ENCODE measurements at regions not wholly inside any gene's neighbourhood (a gene's known extent, or its start where the extent isn't known, plus 50 kb on each side); places are given as distances from the start of the nearest gene placed in this dataset.
"Not testable (repeated sequence)": the region's sequence is repeated elsewhere in the genome, so short reads cannot be mapped to it uniquely, and the experiment has no call there.

DNA sequence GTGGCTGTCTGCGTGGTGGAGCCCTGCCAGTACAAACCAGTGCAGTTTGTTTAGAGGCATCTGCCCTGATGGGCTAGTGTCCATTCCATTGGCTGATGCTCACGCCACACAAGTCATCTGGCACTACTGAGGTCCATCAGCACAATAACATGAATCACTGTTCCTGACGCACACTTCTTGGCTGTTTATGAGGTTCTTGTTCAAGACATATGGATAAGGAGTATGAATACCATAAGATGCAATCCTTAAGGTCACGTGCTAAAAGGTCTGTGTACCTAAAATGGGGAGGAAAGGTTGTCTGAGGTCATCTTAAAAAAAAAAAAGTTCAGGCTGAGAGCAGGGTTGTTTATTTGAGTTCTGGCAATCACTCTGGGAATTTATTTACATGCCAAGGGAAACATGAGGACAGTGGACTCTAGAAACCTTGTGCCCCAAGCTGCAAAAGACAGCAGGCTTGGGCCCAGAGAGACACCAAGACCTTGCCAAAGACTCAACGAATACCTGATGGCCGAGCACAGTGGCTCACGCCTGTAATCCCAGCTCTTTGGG lies 54.1 kb upstream of the SHLD1 start:
- DNase-seq: no peak

- DNase-seq: peak; percentile 35
Measured at GRCh38 chr20:5691918-5692618, 58.1 kb upstream of the SHLD1 start.

DNA sequence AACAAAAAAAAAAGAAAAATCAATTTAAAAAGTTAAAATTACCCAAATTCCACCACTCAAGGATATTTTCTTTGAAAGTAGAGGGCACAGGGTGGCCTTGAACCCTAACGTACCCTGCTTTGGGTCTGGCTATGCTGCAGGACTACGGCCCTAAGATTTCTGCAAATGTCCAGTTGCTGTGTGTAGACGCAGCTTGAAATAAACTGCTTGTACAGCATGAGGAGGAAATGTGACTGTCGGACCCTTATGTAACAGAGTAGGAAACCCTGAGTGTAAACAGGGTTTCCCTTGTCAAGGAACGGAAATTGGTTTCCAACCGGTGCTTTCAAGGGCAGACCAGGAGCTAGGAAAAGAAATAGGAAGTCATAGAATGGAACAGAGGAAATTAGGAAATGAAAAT lies 60.7 kb upstream of the SHLD1 start:
- DNase-seq: no peak

- DNase-seq: no peak
Measured at GRCh38 chr20:5688431-5688972, 61.7 kb upstream of the SHLD1 start.

DNA sequence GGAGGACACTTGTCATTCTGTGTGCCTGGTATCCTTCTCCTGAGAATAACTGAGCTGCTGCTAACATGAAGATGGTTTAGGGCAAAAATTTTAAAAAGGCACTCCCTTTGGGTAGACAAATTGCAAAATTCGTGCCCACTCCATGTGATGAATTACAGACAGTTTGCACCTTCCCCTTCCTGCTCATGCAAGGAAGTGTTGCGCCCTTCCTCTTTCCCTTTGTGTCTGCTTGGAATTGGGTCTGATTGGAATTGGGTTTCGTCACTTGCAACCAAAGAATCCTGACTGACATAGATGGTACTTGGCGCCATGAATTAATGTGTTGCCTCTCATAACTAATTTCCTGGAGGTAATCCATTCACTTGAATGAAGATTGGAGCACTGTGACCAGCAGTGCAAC lies 62.3 kb upstream of the SHLD1 start:
- no peak for DNase-seq

GRCh38 chr20:5686384-5687105 lies 63.7 kb upstream of the SHLD1 start:
- no peak for DNase-seq

- DNase-seq: not testable (repeated sequence)
Measured at GRCh38 chr20:5682556-5682955, 67.6 kb upstream of the SHLD1 start.

GRCh38 chr20:5680192-5680591 lies 69.4 kb upstream of the GPCPD1 start:
- no peak for DNase-seq

DNA sequence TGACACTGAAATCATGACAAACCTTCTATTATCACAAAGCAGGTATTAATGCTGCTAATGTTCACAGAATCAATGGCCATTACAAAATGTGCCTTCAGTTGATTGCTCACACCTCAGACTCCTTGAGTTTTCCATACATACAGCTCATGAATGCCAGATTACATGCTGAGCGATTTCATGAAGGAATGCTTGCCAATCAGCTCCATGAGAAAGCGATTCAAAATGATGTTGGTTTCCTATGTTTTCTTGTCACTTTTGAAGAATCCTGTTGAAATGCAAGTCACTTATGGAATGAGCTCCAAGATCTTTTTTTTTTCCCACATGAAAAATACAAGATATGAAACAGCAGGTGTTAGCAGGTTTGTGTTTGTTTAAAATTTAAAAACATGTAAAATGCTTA lies 68.0 kb upstream of the GPCPD1 start:
- no peak for DNase-seq

- not testable (repeated sequence) for DNase-seq
Measured at GRCh38 chr20:5677944-5678343, 67.1 kb upstream of the GPCPD1 start.

DNA sequence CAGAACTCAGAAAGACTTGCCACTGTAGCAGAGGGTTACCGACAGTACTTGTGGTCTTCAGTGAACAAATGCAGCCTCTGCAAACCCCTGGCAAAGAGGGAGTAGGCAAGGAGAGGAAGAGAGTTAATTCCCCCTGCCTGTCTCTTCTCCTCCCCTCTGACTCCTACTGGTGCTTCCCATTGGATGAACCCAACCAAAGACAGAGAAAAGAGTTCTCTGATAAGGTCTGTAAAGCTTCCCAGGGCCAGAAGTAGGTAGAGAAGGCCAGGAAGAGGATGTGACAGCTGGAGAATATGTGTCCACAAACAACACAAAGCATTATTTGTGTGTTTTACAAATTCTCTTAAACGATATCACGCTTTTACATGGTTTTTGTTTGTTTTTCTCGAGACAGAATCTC lies 66.6 kb upstream of the GPCPD1 start:
- DNase-seq: no peak

GRCh38 chr20:5675103-5676091 lies 64.6 kb upstream of the GPCPD1 start:
- DNase-seq: no peak

DNA sequence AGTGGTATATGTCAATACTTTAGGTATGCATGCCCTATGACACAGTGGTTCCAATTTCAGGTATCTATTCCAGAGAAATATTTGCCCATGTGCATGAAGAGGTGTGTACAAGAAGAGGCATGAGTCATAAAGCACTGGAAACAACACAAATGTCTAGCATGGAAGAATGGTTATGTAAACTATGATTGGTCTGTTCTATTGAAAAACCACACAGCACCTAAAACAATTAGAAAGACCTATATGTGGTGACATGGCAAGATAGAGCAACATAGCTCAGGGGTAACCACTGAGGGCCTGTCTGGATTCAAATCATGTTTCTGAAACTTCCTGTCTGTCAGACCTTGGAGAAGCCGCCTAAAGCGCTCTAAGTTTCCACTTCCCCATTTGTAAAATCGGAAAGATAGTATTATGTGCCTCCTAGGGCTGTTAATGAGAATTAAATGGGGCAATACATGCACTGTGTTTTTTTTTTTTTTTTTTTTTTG lies 63.4 kb upstream of the GPCPD1 start:
- DNase-seq: no peak

DNA sequence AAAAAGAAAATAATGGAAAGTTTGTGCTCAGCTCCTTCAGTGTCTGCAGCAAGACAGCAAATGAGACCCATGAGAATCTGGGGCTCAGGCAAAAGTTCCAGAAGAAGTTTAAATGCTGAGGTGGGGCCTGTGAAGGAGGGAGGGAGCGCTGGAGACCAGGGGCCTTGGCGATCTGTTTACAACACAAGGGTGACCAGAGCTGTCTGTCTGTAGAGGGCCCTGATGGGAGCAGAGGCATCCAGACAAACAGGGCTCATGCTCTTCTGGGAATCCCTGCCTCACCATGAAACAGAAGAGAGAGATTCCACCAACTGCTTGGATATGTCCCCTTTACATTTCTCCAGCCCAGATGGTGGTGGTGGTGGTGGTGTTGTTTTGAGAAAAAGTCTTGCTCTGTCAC lies 60.1 kb upstream of the GPCPD1 start:
- DNase-seq: no peak

GRCh38 chr20:5670036-5670536 lies 59.3 kb upstream of the GPCPD1 start:
- no peak for DNase-seq

DNA sequence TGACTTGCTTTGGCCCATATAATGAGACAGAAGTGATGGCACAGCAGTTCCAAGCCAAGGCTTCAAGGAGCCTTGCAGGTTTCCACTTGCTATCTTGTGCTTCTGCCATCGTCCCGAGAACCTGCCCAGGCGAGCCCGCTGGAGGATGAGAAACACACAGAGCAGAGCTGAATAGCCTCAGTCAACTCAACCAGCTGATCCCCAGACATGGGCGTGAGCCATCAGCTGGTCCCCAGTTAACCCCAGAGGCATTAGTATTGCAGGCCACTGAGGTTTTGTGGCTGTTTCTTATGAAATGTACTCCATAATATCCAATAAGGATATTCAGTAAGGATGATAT lies 57.7 kb upstream of the GPCPD1 start:
- no peak for DNase-seq

GRCh38 chr20:5667705-5668528 lies 57.1 kb upstream of the GPCPD1 start:
- DNase-seq: no peak

DNA sequence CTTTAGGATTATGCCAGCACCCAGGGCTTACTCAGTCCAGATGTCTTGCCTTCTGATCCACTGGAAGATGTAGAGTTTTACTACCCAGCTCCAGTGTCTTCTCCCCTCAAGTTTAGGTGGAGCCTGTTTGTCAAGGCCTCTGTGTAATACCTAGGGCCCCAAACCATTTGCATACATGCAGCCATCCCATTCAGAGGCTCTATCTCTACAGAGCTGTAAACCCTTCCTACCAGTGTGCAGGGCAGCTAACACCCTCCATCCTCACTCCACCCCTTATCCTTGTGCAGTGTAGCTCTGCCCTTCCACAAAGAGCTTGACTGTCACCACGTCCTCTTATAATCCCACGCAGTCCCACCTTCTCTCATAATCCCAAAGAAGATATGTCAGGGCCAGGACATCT lies 54.6 kb upstream of the GPCPD1 start:
- DNase-seq: no peak

DNA sequence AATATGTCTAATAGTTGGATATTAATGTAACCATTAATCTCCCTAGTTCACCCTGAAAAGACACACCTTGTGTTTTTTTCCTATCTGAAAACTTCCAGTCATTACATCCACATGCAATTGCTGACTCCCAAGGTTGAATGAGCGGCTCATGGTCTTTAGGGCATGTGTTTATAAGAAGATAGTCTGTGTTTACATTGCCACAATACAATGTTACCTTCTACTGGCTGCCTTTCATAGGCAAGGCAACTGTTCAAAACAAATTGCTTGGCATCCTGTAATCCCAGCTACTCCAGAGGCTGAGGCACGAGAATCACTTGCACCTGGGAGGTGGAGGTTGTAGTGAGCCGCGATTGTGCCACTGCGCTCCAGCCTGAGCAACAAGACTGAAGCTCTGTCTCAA lies 52.6 kb upstream of the GPCPD1 start:
- DNase-seq: no peak

GRCh38 chr20:5662769-5663168 lies 52.0 kb upstream of the GPCPD1 start:
- DNase-seq: no peak

DNA sequence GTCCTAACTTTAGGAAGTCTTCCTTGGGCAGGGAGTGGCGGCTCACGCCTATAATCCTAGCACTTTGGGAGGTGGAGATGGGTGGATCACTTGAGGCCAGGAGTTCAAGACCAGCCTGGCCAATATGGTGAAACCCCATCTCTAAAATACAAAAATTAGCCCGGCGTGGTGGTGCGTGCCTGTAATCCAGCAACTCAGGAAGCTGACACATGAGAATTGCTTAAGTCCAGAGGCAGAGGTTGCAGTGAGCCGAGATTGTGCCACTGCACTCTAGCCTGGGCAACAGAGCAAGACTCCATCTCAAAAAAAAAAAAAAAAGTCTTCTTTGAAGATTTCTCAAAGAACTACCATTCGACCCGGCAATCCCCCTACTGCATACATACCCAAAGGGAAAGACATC lies 50.0 kb upstream of the GPCPD1 start:
- DNase-seq: not testable (repeated sequence)

All from NCI-H1105 (cell line).